A549 (cell line): ENCODE measurements at regions not wholly inside any gene's neighbourhood (a gene's known extent, or its start where the extent isn't known, plus 50 kb on each side); places are given as distances from the start of the nearest gene placed in this dataset.

Experiments
- ATAC-seq, 2 experiments: fragments of 200-7000 bp in 1 of 2; fragments of >200 bp in 1 of 2; cut with Nextera tagmentation in 1 of 2; cut with Tn5 transposase in 1 of 2; 3 replicates each; pipeline versions ENCODE4 v1.8.0 to v1.9.1; 2018 to 2020; ENCODE audit warnings: mild to moderate bottlenecking in 1 of 2, moderate library complexity in 1 of 2
- CTCF ChIA-PET: fragments of 300-600 bp; sonication (Branson Sonifier 250); formaldehyde crosslinking; extraction: SDS; loops from one replicate; lab custom pipeline; 2021; ENCODE audit warnings: antibody characterized with exemption, inconsistent platforms; lab: Yijun Ruan, JAX
- POLR2A ChIA-PET: fragments of 350-600 bp; formaldehyde crosslinking; extraction: SDS; loops from one replicate; lab custom pipeline; 2021; ENCODE audit warnings: antibody characterized with exemption, inconsistent platforms; lab: Yijun Ruan, JAX
- DNase-seq, 2 experiments: peaks; one replicate each; pipeline versions ENCODE4 v3.0.0 to v3.0.0-alpha.2; 2011 to 2016; ENCODE audit warnings: low read depth in 1 of 2, low spot score in 1 of 2
- FAIRE-seq: peaks from 2 replicates; lab custom pipeline; 2011; peaks lifted over from hg19 to GRCh38; lab: Jason Lieb, UNC
- H3K27ac ChIP-seq, 2 experiments: fragments of >200 bp; sonication (Bioruptor Twin); formaldehyde crosslinking; 3 replicates each; pipeline ENCODE4 v1.5.1; 2016 to 2017
- H3K4me1 ChIP-seq: fragments of >200 bp; sonication (Bioruptor Twin); formaldehyde crosslinking; 3 replicates; pipeline ENCODE4 v1.6.1; 2016
- H3K4me2 ChIP-seq: fragments of >200 bp; sonication (Bioruptor Twin); formaldehyde crosslinking; 3 replicates; pipeline ENCODE4 v1.6.1; 2016
- H3K4me3 ChIP-seq: fragments of >200 bp; sonication (Bioruptor Twin); formaldehyde crosslinking; 3 replicates; pipeline ENCODE4 v1.5.1; 2016
- H3K9me3 ChIP-seq: fragments of >200 bp; sonication (Bioruptor Twin); formaldehyde crosslinking; 3 replicates; pipeline ENCODE4 v1.6.1; 2016
- BHLHE40 ChIP-seq: IDR thresholded peaks from 2 replicates; pipeline ENCODE4 v1.6.1; 2012; ENCODE audit warnings: low read depth, low read length, inconsistent platforms
- CBX8 ChIP-seq: fragments of 200-600 bp; sonication (generic); IDR thresholded peaks from 2 replicates; pipeline ENCODE4 v1.6.1; 2016
- CHD2 ChIP-seq: fragments of 150-350 bp; IDR thresholded peaks from 2 replicates; pipeline ENCODE4 v1.6.1; 2014; ENCODE audit warnings: low read length; ENCODE audit not compliant: partially characterized antibody
- CHD4 ChIP-seq: fragments of 200-600 bp; sonication (generic); IDR thresholded peaks from 2 replicates; pipeline ENCODE4 v1.6.1; 2016; ENCODE audit warnings: antibody characterized with exemption, mild to moderate bottlenecking, borderline replicate concordance
- EHMT2 ChIP-seq: fragments of 200-600 bp; sonication (generic); IDR thresholded peaks from 2 replicates; pipeline ENCODE4 v1.6.1; 2016; ENCODE audit warnings: antibody characterized with exemption, low read depth, mild to moderate bottlenecking, moderate library complexity
- EP300 ChIP-seq, 2 experiments: fragments of >200 bp; sonication (Bioruptor Twin); formaldehyde crosslinking; IDR thresholded peaks; 2 replicates in 1 of 2; 3 replicates in 1 of 2; pipeline ENCODE4 v1.6.1; 2016 to 2017
- ESRRA ChIP-seq: fragments of 150-350 bp; IDR thresholded peaks from 2 replicates; pipeline ENCODE4 v1.6.1; 2014; ENCODE audit warnings: mild to moderate bottlenecking, low read length, borderline replicate concordance
- FOSL2 ChIP-seq, 2 experiments: fragments of 450-650 bp in 1 of 2; fragments of >200 bp in 1 of 2; sonication (Bioruptor Twin) in 1 of 2; formaldehyde crosslinking; IDR thresholded peaks; 2 replicates each; pipeline versions ENCODE4 v1.5.0 to v1.6.1; 2016 to 2020; ENCODE audit warnings: mild to moderate bottlenecking in 1 of 2, moderate library complexity in 1 of 2
- FOXS1 ChIP-seq: fragments of 250-450 bp; sonication (Bioruptor Pico); IDR thresholded peaks from 2 replicates; pipeline ENCODE4 v1.5.0; 2020; ENCODE audit warnings: mild to moderate bottlenecking, moderate library complexity
- HDAC2 ChIP-seq: fragments of 200-600 bp; sonication (generic); IDR thresholded peaks from 2 replicates; pipeline ENCODE4 v1.6.1; 2016
- HOXB5 ChIP-seq: fragments of 250-450 bp; sonication (Bioruptor Pico); IDR thresholded peaks from 2 replicates; pipeline ENCODE4 v1.5.0; 2020; ENCODE audit warnings: mild to moderate bottlenecking, moderate library complexity
- JUN ChIP-seq, 2 experiments: fragments of >200 bp; sonication (Bioruptor Twin); formaldehyde crosslinking; IDR thresholded peaks; 2 replicates in 1 of 2; 3 replicates in 1 of 2; pipeline ENCODE4 v1.6.1; 2016 to 2017
- KDM5A ChIP-seq: fragments of 200-600 bp; sonication (generic); IDR thresholded peaks from 2 replicates; pipeline ENCODE4 v1.6.1; 2016; ENCODE audit warnings: antibody characterized with exemption, mild to moderate bottlenecking
- MAZ ChIP-seq: fragments of 150-350 bp; IDR thresholded peaks from 2 replicates; pipeline ENCODE4 v1.6.1; 2014; ENCODE audit warnings: antibody characterized with exemption, low read depth, low read length, borderline replicate concordance
- NFE2L2 ChIP-seq: fragments of 150-350 bp; conservative IDR thresholded peaks from 2 replicates; pipeline ENCODE4 v1.6.1; 2014; ENCODE audit warnings: low read length
- PHF8 ChIP-seq: fragments of 200-600 bp; sonication (generic); IDR thresholded peaks from 2 replicates; pipeline ENCODE4 v1.6.1; 2016; ENCODE audit warnings: low read depth, mild to moderate bottlenecking, antibody characterized with exemption, moderate library complexity, borderline replicate concordance
- RARB ChIP-seq: fragments of 250-450 bp; sonication (Bioruptor Pico); IDR thresholded peaks from 2 replicates; pipeline ENCODE4 v1.8.0; 2021; ENCODE audit warnings: mild to moderate bottlenecking, moderate library complexity
- RCOR1 ChIP-seq: fragments of 150-350 bp; IDR thresholded peaks from 2 replicates; pipeline ENCODE4 v1.6.1; 2014; ENCODE audit warnings: antibody characterized with exemption, low read length, low read depth
- RFX5 ChIP-seq: fragments of 450-650 bp; IDR thresholded peaks from 2 replicates; pipeline ENCODE4 v1.7.1; 2014; ENCODE audit warnings: antibody characterized with exemption, mild to moderate bottlenecking, moderate library complexity
- SREBF2 ChIP-seq: fragments of 450-650 bp; IDR thresholded peaks from 2 replicates; pipeline ENCODE4 v1.6.1; 2014; ENCODE audit warnings: mild to moderate bottlenecking, moderate library complexity
- TFCP2L1 ChIP-seq: fragments of 250-450 bp; sonication (Bioruptor Pico); IDR thresholded peaks from 2 replicates; pipeline ENCODE4 v1.5.0; 2021; ENCODE audit warnings: mild to moderate bottlenecking
- ZC3H11A ChIP-seq: fragments of 450-650 bp; IDR thresholded peaks from 2 replicates; pipeline ENCODE4 v1.6.1; 2014; ENCODE audit warnings: antibody characterized with exemption, mild to moderate bottlenecking
- ZSCAN20 ChIP-seq: fragments of 250-450 bp; sonication (Bioruptor Pico); IDR thresholded peaks from 2 replicates; pipeline ENCODE4 v1.8.0; 2022; ENCODE audit warnings: mild to moderate bottlenecking, moderate library complexity
- WGBS: methylation state at CpG from one replicate; pipeline ENCODE4 v1.1.6; 2017; ENCODE audit errors: missing lambda C conversion rate; 5-methylcytosine and 5-hydroxymethylcytosine counted together
- TF ChIP-seq, protein P1 (sequence below): fragments of 150-350 bp; IDR thresholded peaks from 2 replicates; pipeline ENCODE4 v1.6.1; 2014; ENCODE audit warnings: low read depth, mild to moderate bottlenecking, low read length
- TF ChIP-seq, protein P2 (sequence below): fragments of 450-650 bp; IDR thresholded peaks from 2 replicates; pipeline ENCODE4 v1.6.1; 2014; ENCODE audit warnings: antibody characterized with exemption
- TF ChIP-seq, protein P3 (sequence below): fragments of 250-450 bp; sonication (Bioruptor Pico); IDR thresholded peaks from 2 replicates; pipeline ENCODE4 v1.5.0; 2020; ENCODE audit warnings: low read depth, mild to moderate bottlenecking, moderate library complexity
- TF ChIP-seq, protein P4 (sequence below): fragments of >200 bp; sonication (Bioruptor Twin); formaldehyde crosslinking; IDR thresholded peaks from 3 replicates; pipeline ENCODE4 v1.5.1; 2016
- TF ChIP-seq, protein P5 (sequence below): IDR thresholded peaks from 2 replicates; pipeline ENCODE4 v1.6.1; 2012; ENCODE audit warnings: low read depth, borderline replicate concordance

DNA sequence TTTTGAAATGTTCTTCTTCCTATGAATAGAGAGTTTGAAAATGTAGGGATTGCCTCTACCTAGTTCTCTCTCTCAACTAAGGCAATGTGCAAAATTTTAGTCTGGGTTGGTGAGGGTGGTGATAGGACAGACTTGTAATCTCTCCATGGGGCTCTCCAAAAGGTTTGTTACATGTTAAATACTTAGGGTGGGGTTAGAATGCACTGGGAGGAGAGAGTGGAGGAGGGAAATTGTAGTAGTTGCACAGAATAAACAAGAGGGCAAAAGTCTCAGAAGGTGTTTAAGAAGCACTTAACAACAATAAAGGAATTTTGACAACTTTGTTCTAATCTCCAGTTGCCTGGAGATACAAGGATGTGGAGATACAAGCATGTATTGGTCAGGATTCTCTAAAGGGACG is 230.4 kb downstream of the NECTIN3 start (continued):
- no peak for TF ChIP-seq MAZ
- no peak for TF ChIP-seq BHLHE40
- no peak for TF ChIP-seq RCOR1
- TF ChIP-seq ESRRA, result no peak

DNA sequence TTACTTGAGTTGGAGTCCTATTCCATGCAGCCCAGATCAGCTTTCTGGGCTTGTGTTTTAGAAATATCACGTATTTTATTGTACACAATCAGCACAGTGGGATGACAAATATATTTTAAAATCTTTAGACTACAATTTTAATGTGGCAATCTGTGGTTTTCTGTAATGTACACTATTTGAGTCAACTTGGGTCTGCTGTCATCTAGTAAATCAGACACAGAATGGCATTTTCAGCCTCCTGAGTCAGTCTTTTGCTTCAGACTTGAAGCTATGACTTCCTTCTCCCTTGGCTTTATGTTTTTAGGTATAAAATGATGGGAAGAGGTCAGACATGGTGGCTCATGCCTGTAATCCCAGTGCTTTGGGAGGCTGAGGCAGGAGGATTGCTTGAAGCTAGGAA is 232.1 kb downstream of the NECTIN3 start:
- Histone ChIP-seq H3K4me3 (no peak overlapping the region), H3K4me1 (no peaks in the 10 kb centered on the region), H3K4me2 (no peak overlapping the region), H3K27ac (no peak overlapping the region), H3K9me3 (no peaks in the 10 kb centered on the region)
- DNase-seq, result no peak
- ATAC-seq, result no peak
- ChIA-PET CTCF (interaction anchor here (1.1 kb wide), 1 partner anchor 223 kb away, joined by 3 read pairs; no protein-coding TSS in a partner anchor), POLR2A (no interaction called here)
- FAIRE-seq, result no peak
- TF ChIP-seq HOXB5 (CRISPR knock-in tag), result no peak
- no peak for TF ChIP-seq NFE2L2
- TF ChIP-seq ESRRA, result no peak
- TF ChIP-seq, protein P1, sequence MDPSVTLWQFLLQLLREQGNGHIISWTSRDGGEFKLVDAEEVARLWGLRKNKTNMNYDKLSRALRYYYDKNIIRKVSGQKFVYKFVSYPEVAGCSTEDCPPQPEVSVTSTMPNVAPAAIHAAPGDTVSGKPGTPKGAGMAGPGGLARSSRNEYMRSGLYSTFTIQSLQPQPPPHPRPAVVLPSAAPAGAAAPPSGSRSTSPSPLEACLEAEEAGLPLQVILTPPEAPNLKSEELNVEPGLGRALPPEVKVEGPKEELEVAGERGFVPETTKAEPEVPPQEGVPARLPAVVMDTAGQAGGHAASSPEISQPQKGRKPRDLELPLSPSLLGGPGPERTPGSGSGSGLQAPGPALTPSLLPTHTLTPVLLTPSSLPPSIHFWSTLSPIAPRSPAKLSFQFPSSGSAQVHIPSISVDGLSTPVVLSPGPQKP, result no peak
- no peak for TF ChIP-seq EHMT2
- no peak for TF ChIP-seq RARB (CRISPR knock-in tag)
- TF ChIP-seq CHD2, result no peak
- WGBS, result 21% methylated on average over 1 of the region's 1 CpG

DNA sequence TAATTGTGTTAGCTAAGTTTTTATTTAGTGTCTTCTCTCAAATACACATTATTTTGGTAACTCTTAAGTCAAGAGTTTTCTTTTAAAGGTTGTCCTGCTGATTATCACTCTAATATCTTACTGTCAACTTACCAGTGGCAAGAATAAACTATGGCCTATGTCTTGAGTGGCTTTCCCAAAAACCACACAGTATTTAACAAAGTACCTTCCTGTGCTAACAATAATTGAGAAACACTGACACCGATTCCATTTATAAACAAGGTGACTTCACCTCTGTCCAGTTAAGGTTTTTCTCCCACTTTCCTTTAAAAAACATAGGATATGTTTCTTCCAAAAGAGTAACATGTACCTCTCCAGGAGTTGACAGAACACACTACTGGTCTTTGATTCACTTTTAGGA is 234.3 kb upstream of the CD96 start:
- ATAC-seq (no peak), FAIRE-seq (no peak)

DNA sequence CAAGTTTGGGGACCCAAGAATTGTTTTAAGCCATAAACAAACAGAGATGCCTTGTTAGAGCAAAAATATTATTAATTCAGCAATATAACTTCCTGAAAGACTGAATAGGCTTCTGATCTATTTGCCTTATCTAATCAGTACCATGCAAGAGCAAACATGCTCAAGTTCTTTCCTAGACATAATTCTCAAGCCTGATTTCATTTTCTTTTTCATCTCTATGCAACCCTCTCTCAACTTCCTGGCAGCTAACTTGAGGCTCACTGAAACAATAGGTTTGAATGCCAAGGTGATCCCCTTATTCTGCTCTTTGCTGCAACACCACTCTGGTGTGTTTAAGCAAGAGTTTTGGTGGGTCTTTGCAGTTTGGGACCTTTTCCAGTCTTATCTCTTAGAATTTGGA is 230.9 kb upstream of the CD96 start:
- H3K9me3 ChIP-seq, result no peaks in the 10 kb centered on the region
- no peaks in the 10 kb centered on the region for H3K4me1 ChIP-seq
- DNase-seq (no peak), ATAC-seq (no peak), FAIRE-seq (no peak)
- ChIA-PET POLR2A (no interaction called here), CTCF (no interaction called here)
- H3K4me3 ChIP-seq, result no peak overlapping the region
- no peak overlapping the region for H3K4me2 ChIP-seq
- no peak overlapping the region for H3K27ac ChIP-seq
- TF ChIP-seq FOSL2 (IDR thresholded peaks at IDR 0.05) (no peak), FOSL2 (CRISPR knock-in tag; IDR thresholded peaks at IDR 0.05) (no peak), JUN (IDR thresholded peaks at IDR 0.05) (no peak), ZSCAN20 (CRISPR knock-in tag) (no peak), CHD4 (no peak), ZC3H11A (no peak), BHLHE40 (no peak), TFCP2L1 (no peak), RCOR1 (no peak), EHMT2 (no peak), FOXS1 (CRISPR knock-in tag) (no peak), EP300 (IDR thresholded peaks at IDR 0.05) (no peak), CBX8 (no peak), RARB (CRISPR knock-in tag) (no peak), PHF8 (no peak), HDAC2 (no peak)
- TF ChIP-seq, protein P2, sequence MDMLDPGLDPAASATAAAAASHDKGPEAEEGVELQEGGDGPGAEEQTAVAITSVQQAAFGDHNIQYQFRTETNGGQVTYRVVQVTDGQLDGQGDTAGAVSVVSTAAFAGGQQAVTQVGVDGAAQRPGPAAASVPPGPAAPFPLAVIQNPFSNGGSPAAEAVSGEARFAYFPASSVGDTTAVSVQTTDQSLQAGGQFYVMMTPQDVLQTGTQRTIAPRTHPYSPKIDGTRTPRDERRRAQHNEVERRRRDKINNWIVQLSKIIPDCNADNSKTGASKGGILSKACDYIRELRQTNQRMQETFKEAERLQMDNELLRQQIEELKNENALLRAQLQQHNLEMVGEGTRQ, result no peak
- TF ChIP-seq, protein P3, sequence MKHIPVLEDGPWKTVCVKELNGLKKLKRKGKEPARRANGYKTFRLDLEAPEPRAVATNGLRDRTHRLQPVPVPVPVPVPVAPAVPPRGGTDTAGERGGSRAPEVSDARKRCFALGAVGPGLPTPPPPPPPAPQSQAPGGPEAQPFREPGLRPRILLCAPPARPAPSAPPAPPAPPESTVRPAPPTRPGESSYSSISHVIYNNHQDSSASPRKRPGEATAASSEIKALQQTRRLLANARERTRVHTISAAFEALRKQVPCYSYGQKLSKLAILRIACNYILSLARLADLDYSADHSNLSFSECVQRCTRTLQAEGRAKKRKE (CRISPR knock-in tag), result no peak
- TF ChIP-seq, protein P4, sequence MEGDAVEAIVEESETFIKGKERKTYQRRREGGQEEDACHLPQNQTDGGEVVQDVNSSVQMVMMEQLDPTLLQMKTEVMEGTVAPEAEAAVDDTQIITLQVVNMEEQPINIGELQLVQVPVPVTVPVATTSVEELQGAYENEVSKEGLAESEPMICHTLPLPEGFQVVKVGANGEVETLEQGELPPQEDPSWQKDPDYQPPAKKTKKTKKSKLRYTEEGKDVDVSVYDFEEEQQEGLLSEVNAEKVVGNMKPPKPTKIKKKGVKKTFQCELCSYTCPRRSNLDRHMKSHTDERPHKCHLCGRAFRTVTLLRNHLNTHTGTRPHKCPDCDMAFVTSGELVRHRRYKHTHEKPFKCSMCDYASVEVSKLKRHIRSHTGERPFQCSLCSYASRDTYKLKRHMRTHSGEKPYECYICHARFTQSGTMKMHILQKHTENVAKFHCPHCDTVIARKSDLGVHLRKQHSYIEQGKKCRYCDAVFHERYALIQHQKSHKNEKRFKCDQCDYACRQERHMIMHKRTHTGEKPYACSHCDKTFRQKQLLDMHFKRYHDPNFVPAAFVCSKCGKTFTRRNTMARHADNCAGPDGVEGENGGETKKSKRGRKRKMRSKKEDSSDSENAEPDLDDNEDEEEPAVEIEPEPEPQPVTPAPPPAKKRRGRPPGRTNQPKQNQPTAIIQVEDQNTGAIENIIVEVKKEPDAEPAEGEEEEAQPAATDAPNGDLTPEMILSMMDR, result no peak
- TF ChIP-seq, protein P5, sequence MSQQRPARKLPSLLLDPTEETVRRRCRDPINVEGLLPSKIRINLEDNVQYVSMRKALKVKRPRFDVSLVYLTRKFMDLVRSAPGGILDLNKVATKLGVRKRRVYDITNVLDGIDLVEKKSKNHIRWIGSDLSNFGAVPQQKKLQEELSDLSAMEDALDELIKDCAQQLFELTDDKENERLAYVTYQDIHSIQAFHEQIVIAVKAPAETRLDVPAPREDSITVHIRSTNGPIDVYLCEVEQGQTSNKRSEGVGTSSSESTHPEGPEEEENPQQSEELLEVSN, result no peak

More for the DNA sequence above, 234.3 kb upstream of the CD96 start:
- ChIA-PET POLR2A (interaction anchor here (0.8 kb wide), 1 partner anchor 9 kb away, joined by 3 read pairs; no protein-coding TSS in a partner anchor), CTCF (interaction anchor here (1.1 kb wide), 1 partner anchor 24 kb away, joined by 3 read pairs; no protein-coding TSS in a partner anchor)
- Histone ChIP-seq H3K4me3 (no peak overlapping the region), H3K4me2 (no peak overlapping the region), H3K4me1 (no peaks in the 10 kb centered on the region), H3K9me3 (no peaks in the 10 kb centered on the region), H3K27ac (no peak overlapping the region)
- TF ChIP-seq RCOR1 (no peak), PHF8 (no peak), KDM5A (no peak), RFX5 (no peak), HOXB5 (CRISPR knock-in tag) (no peak), SREBF2 (no peak)
- no peak for DNase-seq
- WGBS, result 41% methylated on average over 1 of the region's 1 CpG
